ENCODE measurements at regions not wholly inside any gene's neighbourhood (a gene's known extent, or its start where the extent isn't known, plus 50 kb on each side); places are given as distances from the start of the nearest gene placed in this dataset.
"Not testable (repeated sequence)": the region's sequence is repeated elsewhere in the genome, so short reads cannot be mapped to it uniquely, and the experiment has no call there.

GRCh38 chr1:177891809-177892208 is 78.0 kb downstream of the SEC16B start:
- no peak for DNase-seq (ENCODE audit: low read depth)

- no peak for DNase-seq (ENCODE audit: low read depth)
These were observed 79.4 kb downstream of the SEC16B start for GRCh38 chr1:177890479-177890878.

DNA sequence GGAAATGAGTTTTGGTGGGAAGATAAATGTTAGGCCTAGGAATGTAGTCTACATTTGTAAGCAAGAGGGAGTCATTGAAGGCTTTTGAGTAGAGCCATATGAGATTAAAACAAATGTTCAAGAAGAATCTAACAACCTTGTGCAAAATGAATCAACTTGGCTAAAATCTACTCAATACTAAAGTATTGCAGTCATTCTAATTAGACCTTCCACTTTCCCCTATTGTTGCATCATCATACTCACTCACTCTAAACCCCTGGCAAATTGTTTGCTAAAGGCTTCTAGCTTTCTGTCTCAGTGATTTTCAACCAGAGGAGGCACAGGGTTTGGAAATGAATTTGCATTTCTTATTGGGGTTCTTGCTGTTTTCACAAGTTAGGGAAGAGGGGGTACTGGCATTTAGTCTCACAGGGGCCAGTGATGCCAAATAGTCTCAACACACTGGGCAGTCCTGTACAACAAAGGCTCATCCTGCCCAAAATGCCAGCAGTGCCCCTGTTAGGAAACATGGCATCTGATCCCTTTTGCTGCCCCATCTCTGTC is 85.3 kb downstream of the SEC16B start:
- DNase-seq (ENCODE audit: low read depth): no peak

DNA sequence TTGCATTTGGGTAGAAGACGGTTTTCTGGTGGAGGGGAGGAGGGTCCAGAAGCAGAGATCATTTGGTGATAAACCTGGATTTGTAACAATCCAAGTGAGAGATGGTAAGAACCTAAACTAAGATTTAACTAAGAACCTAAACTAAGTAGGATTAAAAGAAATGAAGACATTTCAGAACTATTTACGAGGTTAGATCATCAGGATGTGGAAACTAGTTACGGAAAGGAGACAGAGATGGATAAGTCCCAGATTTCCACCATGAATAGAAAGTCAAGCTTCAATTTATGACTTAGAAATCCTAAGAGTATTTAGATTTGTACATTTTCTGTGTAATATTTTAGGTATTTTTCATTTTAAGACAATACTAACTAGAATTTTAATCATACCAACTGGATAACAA is 86.3 kb downstream of the SEC16B start:
- no peak for DNase-seq (ENCODE audit: low read depth)

DNA sequence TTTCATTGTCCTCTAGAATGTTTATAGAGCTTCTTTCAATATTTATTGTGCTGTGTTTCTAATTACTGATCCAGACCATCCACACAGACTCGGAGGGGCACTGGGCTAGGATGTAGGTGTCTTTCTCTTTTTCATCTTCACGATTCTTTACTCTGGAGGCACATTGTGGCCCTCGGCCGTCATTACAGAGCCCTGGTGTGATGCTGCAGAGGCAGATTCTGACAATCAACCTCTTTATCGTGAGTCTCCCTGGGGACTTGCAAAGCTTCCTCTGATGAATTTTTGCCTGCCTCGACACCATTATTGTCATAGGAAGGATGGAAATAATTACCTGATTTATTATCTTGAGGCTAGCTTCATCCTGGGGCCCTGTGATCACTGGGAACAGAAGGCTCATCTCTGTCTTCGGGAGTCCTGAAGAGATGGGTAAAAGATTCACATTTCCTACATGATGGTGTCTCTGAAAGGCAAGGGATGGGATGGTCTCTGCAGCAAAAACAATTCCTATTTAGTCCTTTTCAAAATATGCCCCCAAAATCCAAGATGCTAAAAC is 89.4 kb downstream of the SEC16B start:
- DNase-seq (ENCODE audit: low read depth): no peak

DNA sequence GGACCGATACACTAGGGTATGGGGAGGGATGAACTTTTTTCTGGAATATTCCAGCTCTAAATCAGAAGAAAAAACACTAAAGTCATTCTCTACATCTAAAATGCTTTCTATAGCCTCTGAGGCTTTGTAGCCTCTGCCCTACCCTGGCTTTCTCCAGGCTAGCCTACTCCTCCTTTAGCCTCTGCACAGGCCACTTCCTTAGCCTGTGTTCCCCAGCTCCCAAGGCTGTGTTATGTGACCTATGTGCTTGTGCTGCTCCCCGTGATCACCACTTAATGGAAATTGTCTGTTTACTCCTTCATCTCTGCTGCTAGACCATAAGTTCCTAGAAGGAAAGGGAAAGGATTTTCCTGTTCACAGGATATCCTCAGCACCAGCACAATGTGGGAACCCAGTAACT is 92.8 kb downstream of the SEC16B start:
- DNase-seq (ENCODE audit: low read depth): no peak

DNA sequence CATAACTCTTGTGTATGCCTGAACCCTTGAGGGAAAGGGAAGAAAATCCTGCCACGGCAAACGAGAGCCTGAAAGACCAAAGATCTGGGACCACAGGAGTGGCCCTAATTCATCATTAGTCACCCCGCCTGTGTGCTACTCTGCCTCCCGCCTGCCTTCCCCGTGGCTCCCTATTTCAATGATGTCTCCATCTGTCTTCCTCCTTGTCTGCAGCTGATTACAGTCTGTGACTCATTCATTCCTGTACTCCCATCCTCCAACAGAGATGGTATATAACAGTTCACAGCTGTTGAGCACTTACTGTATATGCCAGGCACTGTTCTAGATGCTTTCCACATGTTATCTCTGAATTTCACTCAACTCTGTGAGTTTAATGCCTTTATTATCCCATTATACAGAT is 96.6 kb downstream of the SEC16B start:
- peak; percentile 85 for DNase-seq (ENCODE audit: low read depth)

DNA sequence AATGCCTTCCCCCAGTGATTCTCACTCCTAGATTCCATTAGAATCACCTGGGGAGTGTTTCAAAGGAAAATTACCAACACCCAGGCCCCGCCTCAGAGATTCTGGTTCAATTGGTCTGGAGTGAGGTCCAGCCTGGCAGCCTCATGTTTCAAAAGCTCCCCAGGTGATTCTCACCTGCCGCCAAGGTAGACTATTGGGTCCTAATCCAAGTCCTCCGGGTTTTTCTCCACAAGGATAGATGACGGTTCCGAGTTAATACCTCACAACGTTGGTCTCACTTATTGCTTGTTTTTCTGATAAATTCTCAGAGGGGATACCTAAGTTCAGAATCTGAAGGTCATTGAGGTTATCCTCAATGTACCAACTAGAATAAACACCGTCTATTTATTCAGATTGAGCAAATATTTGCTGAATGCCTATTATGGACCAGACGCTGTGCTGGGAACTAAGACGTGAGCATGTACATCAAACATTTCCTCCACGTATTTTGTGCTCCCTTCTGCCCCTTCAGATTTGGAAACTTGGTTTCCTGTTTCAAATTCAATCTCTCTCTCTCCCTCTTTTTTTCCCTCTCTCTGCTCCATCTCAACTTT is 97.5 kb downstream of the SEC16B start:
- no peak for DNase-seq (ENCODE audit: low read depth)

DNA sequence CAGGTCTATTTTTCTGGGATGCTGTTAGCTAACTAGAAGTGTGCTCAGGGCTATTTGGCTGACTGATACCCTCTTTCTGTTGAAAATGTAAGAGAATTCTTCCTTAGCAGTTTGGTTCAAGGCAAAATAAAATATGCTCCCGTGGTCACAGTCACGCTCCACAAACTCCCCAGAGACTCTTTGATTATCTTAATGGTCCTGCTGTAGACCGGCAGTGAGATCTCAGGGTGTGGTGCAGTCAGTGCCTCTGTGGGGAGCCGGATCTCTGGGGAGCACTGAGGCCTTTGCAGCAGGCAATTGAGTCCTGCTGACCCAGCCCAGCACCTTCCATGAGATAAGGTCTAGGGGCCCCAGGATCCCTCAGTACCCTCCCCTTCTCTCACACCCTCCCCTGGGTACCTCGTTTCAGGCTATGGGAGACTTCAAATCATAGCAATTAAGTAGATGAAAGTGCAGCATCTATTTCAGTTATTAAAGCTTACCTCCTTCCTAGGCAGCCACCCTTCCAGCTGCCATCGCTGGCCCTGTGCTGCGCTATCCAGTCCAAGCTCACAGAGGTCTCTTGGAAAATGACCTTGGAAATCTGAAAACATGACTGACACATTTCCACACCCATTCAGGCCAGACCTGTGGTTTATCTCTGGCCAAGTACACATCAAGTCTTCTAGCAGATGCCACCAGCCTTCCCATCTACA is 98.1 kb downstream of the SEC16B start:
- no peak for DNase-seq (ENCODE audit: low read depth)

GRCh38 chr1:177869586-177869985 is 100.3 kb downstream of the SEC16B start:
- no peak for DNase-seq (ENCODE audit: low read depth)

GRCh38 chr1:177869011-177869410 is 100.8 kb downstream of the SEC16B start:
- not testable (repeated sequence) for DNase-seq (ENCODE audit: low read depth)

DNA sequence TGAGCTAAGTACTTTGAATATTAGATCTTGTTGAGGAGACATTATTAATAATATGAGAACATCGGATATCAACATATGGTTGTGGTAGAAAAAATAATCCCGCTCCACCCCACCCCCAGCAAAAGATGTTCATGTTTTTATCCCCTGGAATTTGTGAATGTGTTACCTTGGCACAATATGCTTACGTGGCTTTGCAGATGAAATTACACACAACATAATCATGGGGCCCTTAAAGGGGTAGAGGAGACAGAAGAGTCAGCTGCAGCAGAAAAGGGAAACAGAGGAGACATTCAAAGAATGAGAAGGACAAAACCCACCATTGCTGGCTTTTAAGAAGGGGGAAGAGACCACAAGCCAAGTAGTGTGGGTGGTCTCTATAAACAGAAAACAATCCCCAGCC is 104.1 kb downstream of the SEC16B start:
- no peak for DNase-seq (ENCODE audit: low read depth)

DNA sequence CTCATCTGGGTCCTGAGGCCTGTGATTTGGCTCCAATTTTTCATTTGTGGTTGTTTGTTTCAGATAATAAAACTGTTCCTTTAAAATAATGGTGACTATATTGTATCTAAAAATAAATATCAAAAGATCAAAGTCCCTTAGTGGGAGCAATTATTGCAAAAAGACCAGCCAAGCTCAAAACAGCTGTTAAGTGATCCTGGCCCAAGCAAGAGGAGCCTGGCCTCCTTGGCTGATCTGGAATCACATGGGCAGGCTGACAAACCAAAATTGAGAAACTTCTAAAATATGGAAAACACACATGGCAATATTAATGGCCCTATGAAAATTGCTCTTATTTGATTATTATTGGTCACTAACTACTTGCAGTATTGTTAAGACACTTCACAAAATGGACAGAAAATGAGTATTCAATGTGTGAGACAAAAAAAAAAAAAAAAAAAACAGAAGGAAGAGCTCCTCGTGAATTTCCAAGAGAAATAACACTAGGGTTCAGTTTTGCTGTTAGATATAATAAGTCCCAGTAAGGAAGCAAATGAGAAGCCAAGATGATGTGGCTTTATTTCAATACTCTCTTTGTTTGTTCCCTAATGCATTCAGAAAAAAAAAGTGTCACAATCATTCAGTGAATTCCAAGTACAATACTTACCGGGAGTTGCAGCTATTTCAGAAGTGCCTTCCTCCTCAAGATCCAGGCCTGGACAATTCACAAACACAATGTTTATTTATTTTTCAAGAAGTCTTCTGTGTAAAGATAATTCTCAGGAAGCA is 105.1 kb downstream of the SEC16B start:
- no peak for DNase-seq (ENCODE audit: low read depth)

DNA sequence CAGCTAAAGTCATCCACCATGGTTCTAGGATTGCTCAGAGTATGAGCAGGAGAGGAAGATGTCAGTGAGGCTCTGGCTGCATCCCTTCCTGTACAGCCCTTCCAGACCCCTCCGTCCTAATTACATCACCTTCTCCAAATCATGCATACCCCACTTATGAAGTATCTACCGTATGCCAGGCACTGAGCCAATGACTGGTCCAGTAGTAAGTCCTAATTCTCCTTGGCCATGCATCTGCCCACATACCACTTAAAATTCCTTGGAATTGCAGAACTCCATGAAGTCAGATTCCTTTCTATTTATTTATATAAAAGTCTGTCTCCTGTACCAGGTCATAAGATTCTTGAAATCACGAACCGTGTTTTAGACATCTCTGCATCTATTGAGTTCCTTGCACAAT is 106.1 kb downstream of the SEC16B start:
- no peak for DNase-seq (ENCODE audit: low read depth)

GRCh38 chr1:177862916-177863315 is 106.9 kb downstream of the SEC16B start:
- no peak for DNase-seq (ENCODE audit: low read depth)

GRCh38 chr1:177859572-177859971 is 110.3 kb downstream of the SEC16B start:
- no peak for DNase-seq (ENCODE audit: low read depth)

DNA sequence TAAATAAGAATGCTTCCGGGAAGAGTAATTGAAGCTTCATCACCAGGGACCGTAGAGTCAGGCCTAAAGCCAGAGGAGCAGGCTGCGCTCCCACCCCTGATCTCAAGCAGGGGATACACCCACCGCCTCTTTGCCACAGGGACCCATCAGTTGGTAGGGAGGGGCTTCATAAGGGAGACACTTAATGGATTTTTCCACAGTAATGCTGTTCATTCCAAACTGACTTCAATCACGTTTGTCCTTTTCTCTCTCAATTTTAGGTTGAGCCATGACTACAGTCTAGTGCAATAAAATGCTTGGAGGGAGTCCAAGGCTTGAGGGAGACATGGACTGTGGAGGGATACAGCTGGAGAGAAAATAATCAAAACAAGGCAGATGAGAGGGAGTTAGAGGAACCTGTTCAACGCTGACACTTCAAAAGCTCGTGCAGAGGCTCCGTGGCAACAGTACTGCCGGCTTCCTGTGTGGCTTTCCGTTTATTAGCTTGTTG is 111.5 kb downstream of the SEC16B start:
- no peak for DNase-seq (ENCODE audit: low read depth)

GRCh38 chr1:177857285-177857684 is 112.6 kb downstream of the SEC16B start:
- DNase-seq (ENCODE audit: low read depth): no peak

GRCh38 chr1:177854951-177855350 is 114.9 kb downstream of the SEC16B start:
- no peak for DNase-seq (ENCODE audit: low read depth)

DNA sequence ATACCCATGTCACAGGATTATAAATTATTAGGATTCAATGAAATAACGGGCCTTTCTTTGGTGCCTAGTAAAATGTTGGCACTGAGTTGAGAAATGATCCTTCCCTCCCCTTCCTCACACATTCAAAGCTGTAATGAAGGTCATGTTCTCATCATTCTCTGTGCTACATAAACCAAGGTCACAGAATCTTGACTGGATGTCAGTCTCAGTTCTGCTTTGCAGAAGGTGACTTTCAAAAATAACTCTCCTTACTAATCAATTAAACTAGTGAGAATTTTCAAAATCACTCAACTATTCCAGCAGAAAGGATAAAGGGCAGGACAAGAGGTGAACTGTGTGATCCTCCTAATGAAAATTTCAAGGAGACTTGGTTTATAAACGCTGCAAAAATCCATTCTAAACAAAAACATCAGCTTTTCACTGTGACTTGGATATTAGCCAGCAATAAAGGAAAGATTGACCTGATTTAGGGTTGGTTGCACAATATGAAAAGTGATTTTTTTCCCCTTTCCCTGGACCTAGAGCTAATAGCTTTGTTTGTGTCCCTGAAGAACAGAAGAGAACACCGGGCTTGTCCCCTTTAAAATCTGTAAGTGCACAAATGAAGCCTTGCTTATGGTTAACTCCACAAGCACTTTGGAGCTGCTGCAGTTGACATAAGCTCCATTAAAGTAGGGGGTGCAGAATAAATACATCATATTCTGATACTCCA is 120.1 kb downstream of the SEC16B start:
- DNase-seq (ENCODE audit: low read depth): no peak

DNA sequence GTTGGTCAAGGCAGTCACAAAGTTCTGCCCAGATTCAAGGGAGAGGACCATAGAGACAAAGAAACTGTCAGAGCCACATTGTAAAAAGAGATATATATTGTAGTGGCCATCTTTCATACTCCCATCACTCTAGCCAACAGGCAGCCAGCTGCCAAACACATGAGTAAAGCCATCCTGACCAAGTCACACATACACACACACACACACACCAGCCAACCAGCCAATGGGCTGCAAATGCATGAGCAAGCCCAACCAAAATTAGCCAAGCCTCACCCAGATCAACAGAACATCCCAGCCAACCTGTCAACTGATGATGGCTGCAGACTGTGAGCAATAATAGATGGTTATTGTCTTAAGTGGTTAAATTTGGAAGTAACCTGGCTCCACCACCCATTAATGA is 120.7 kb downstream of the SEC16B start:
- DNase-seq (ENCODE audit: low read depth): no peak

DNA sequence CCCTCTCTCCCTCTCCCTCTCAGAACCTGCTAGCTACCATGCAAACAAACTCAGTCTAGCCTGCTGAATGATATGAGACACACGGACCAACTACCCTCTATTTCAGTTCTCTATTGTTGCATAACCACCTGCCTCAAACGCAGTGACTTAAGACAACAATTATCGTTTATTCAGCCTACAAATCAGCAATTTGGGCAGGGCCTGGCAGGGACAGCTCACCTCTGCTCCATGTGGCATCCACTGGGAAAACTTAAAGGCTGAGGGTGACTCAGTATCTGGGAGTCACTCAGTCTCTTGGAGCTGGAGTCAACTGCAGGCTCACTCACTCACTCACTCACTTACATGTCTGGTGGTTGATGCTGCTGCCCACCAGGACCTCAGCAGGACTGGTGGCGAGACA is 121.3 kb downstream of the SEC16B start:
- no peak for DNase-seq (ENCODE audit: low read depth)

Data from RPMI7951 (cell line).